A673 (cell line): ENCODE measurements at regions not wholly inside any gene's neighbourhood (a gene's known extent, or its start where the extent isn't known, plus 50 kb on each side); places are given as distances from the start of the nearest gene placed in this dataset.
A peak's percentile ranks its signal among the peaks of the same experiment; 100 is the strongest.

Source experiments
- BruUV-seq: library from RNA; stranded (reverse); fragments of 400-500 nt; replicated peaks from 2 replicates; lab custom pipeline; 2021; lab: Mats Ljungman, UMichigan
- CTCF ChIA-PET: fragments of 300-600 bp; sonication (Branson Sonifier 250); formaldehyde crosslinking; loops from one replicate; lab custom pipeline; 2022; ENCODE audit warnings: antibody characterized with exemption; lab: Charles Lee
- POLR2A ChIA-PET: fragments of 300-600 bp; sonication (Branson Sonifier 250); formaldehyde crosslinking; loops from one replicate; lab custom pipeline; 2022; ENCODE audit warnings: antibody characterized with exemption; ENCODE audit not compliant: low non-redundant PET; lab: Charles Lee
- DNase-seq: peaks from one replicate; pipeline ENCODE4 v3.0.0-alpha.2; 2015; ENCODE audit warnings: low spot score
- H3K27ac ChIP-seq: fragments of 200-600 bp; sonication (generic); 2 replicates; pipeline ENCODE4 v1.5.1; 2016; ENCODE audit warnings: mixed run types, low read depth, mild to moderate bottlenecking, mixed read lengths, antibody characterized with exemption, low read length; ENCODE audit not compliant: poor library complexity, severe bottlenecking
- H3K27me3 ChIP-seq: fragments of 200-600 bp; sonication (generic); replicated peaks from 2 replicates; pipeline ENCODE4 v1.6.1; 2017; ENCODE audit warnings: mixed run types, low read depth, mild to moderate bottlenecking, mixed read lengths, antibody characterized with exemption, low read length; ENCODE audit not compliant: insufficient read depth, poor library complexity
- H3K36me3 ChIP-seq: fragments of 200-600 bp; sonication (generic); 2 replicates; pipeline ENCODE4 v1.6.1; 2016; ENCODE audit warnings: mixed run types, mild to moderate bottlenecking, mixed read lengths, antibody characterized with exemption, low read length; ENCODE audit not compliant: insufficient read depth, poor library complexity, severe bottlenecking
- H3K4me1 ChIP-seq: fragments of 200-600 bp; sonication (generic); 2 replicates; pipeline ENCODE4 v1.6.1; 2017; ENCODE audit warnings: mixed run types, mild to moderate bottlenecking, mixed read lengths, antibody characterized with exemption, low read length; ENCODE audit not compliant: insufficient read depth, poor library complexity, severe bottlenecking
- H3K4me3 ChIP-seq: fragments of 200-600 bp; sonication (generic); 2 replicates; pipeline ENCODE4 v1.5.1; 2016; ENCODE audit warnings: low read depth, mixed run types, mild to moderate bottlenecking, mixed read lengths, low read length; ENCODE audit not compliant: poor library complexity, severe bottlenecking
- H3K9me3 ChIP-seq: fragments of 200-600 bp; sonication (generic); 2 replicates; pipeline ENCODE4 v1.6.1; 2016; ENCODE audit warnings: mixed run types, low read depth, mild to moderate bottlenecking, mixed read lengths, antibody characterized with exemption, low read length; ENCODE audit not compliant: poor library complexity, severe bottlenecking
- EZH2 ChIP-seq: fragments of 200-600 bp; sonication (generic); IDR thresholded peaks from 2 replicates; pipeline ENCODE4 v1.6.1; 2017; ENCODE audit warnings: borderline replicate concordance, low read depth, mild to moderate bottlenecking, mixed read lengths, antibody characterized with exemption, low read length; ENCODE audit not compliant: poor library complexity, severe bottlenecking
- intact Hi-C: fragments of 100-400 bp; cut with micrococcal nuclease; formaldehyde crosslinking; loops from one replicate; pipeline ENCODE4 v1.10.0; 2022; ENCODE audit not compliant: unreplicated experiment
- TF ChIP-seq, protein P1 (sequence below): fragments of 300-800, 200-600 bp; sonication (generic); conservative IDR thresholded peaks from 2 replicates; pipeline ENCODE4 v1.5.1; 2017; ENCODE audit warnings: low read depth, mild to moderate bottlenecking, antibody characterized with exemption, low read length, moderate library complexity, mixed read lengths

DNA sequence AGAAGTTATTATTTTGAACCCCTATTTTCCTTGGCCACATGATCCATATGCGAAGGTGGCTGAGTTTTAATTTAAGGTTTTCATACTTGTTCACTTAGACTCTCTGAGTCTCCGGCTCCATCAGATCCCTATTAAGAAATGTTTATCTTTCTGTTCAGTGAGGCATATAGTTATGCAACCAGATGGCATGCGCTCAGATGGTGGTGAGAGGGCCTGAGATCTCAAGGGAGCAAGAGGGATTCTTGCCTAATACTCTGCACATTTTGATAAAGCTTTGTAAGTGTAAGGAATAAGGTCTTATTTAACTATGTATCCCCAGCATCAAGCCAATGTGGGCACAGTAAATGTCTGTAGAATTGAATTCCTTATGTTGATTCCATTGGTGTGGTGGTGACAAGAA is 78.9 kb upstream of the DPH6 start:
- no peaks in the 10 kb centered on the region for H3K4me1 ChIP-seq
- peak; percentile 40 for DNase-seq
- H3K27me3 ChIP-seq, result no peaks in the 10 kb centered on the region
- intact Hi-C loops, result no loop called here
- H3K4me3 ChIP-seq, result no peak overlapping the region
- no peaks in the 10 kb centered on the region for H3K36me3 ChIP-seq
- TF ChIP-seq, protein P1, sequence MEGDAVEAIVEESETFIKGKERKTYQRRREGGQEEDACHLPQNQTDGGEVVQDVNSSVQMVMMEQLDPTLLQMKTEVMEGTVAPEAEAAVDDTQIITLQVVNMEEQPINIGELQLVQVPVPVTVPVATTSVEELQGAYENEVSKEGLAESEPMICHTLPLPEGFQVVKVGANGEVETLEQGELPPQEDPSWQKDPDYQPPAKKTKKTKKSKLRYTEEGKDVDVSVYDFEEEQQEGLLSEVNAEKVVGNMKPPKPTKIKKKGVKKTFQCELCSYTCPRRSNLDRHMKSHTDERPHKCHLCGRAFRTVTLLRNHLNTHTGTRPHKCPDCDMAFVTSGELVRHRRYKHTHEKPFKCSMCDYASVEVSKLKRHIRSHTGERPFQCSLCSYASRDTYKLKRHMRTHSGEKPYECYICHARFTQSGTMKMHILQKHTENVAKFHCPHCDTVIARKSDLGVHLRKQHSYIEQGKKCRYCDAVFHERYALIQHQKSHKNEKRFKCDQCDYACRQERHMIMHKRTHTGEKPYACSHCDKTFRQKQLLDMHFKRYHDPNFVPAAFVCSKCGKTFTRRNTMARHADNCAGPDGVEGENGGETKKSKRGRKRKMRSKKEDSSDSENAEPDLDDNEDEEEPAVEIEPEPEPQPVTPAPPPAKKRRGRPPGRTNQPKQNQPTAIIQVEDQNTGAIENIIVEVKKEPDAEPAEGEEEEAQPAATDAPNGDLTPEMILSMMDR, result no peak
- no peak for TF ChIP-seq EZH2
- ChIA-PET POLR2A (no interaction called here), CTCF (no interaction called here)
- no TSS peak for BruUV-seq
- no peaks in the 10 kb centered on the region for H3K9me3 ChIP-seq
- H3K27ac ChIP-seq, result no peak overlapping the region

DNA sequence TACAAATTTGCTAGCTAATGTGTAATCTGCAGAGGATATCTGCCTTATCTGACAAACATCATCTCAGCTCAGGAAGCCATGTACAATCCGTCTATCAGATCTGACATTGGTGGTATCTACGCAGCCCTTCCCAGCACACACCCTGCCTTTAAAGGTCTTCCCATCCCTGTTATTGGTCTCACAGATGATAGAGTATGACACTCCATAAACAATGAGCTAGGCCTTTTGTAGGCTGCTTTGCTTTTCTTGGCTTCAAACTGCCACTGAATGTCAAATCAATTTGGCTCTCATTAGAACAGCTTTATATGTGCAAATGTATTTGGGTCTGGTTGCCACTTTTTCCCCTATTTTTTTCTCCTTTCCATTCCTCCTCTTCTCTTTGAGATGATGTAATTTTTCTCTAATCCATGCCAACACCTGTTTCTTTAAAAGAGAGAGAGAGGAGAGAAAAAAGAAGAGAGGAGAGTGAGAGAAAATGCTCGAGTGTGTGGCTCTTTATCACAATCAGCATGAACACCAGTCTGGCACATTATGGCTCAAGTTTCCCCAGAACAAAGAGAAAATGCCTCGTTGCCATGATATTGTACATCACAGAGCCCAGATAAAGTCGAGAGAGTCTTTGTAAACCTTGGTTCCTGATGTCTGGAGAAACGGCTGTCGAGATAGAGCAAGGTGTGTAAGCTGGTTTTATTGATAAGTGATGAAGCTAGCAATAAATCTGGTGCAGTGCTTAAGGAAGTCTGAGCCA is 80.8 kb upstream of the DPH6 start:
- no peak overlapping the region for H3K27ac ChIP-seq
- POLR2A ChIA-PET, result interaction anchor here (0.6 kb wide), 1 partner anchor 21 kb away, joined by 3 read pairs; no protein-coding TSS in a partner anchor
- intact Hi-C loops, result no loop called here
- TF ChIP-seq, protein P1, result no peak
- TF ChIP-seq EZH2, result no peak
- no peaks in the 10 kb centered on the region for H3K27me3 ChIP-seq
- no peaks in the 10 kb centered on the region for H3K36me3 ChIP-seq
- BruUV-seq, result no TSS peak
- no peak overlapping the region for H3K4me3 ChIP-seq
- CTCF ChIA-PET, result no interaction called here
- H3K4me1 ChIP-seq, result no peaks in the 10 kb centered on the region
- DNase-seq, result no peak
- no peaks in the 10 kb centered on the region for H3K9me3 ChIP-seq

DNA sequence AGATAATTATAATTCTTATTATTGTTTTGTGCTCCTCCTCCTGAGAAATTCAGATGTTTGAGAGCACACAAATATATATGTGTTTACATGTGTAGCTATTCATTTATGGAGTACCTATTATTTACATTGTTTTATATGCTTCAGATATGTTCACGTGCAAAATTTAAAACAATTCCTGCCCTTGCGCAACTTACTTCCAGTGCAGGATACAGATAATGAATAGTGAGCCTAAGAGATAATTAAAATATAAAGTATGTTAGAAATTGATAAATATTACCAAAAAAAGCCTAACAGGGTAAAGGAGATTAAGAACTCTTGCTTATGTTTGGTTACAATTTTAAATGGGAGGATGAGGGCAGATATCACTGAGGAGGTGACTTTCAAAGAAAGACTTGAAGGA is 81.7 kb upstream of the DPH6 start:
- intact Hi-C loops, result no loop called here
- BruUV-seq, result no TSS peak
- ChIA-PET POLR2A (no interaction called here), CTCF (no interaction called here)
- no peak for DNase-seq
- no peaks in the 10 kb centered on the region for H3K4me1 ChIP-seq
- H3K36me3 ChIP-seq, result no peaks in the 10 kb centered on the region
- H3K9me3 ChIP-seq, result no peaks in the 10 kb centered on the region
- no peak overlapping the region for H3K4me3 ChIP-seq
- TF ChIP-seq, protein P1, result no peak
- no peak for TF ChIP-seq EZH2
- H3K27ac ChIP-seq, result no peak overlapping the region
- H3K27me3 ChIP-seq, result no peaks in the 10 kb centered on the region
